WERI-Rb-1 (cell line): ENCODE measurements at regions not wholly inside any gene's neighbourhood (a gene's known extent, or its start where the extent isn't known, plus 50 kb on each side); places are given as distances from the start of the nearest gene placed in this dataset.

Experiments
- DNase-seq: peaks from one replicate; pipeline ENCODE4 v3.0.0-alpha.2; 2020
- H3K27ac ChIP-seq: fragments of 250-450 bp; sonication (Bioruptor Pico); 2 replicates; pipeline ENCODE4 v1.5.1; 2020; ENCODE audit warnings: mild to moderate bottlenecking, moderate library complexity
- H3K27me3 ChIP-seq: fragments of 250-450 bp; sonication (Bioruptor Pico); 2 replicates; pipeline ENCODE4 v1.5.1; 2021; ENCODE audit warnings: mild to moderate bottlenecking, low read depth, moderate library complexity; ENCODE audit not compliant: insufficient read depth, severe bottlenecking
- H3K36me3 ChIP-seq: fragments of 250-450 bp; sonication (Bioruptor Pico); 2 replicates; pipeline ENCODE4 v1.5.1; 2020; ENCODE audit warnings: mild to moderate bottlenecking, moderate library complexity
- H3K4me3 ChIP-seq: 2 replicates; pipeline ENCODE4 v1.5.1; 2011; ENCODE audit warnings: low read depth, mild to moderate bottlenecking, control low read depth, low read length
- H3K9me3 ChIP-seq: fragments of 250-450 bp; sonication (Bioruptor Pico); 2 replicates; pipeline ENCODE4 v1.5.1; 2021; ENCODE audit warnings: mild to moderate bottlenecking, moderate library complexity; ENCODE audit not compliant: severe bottlenecking
- CTCF ChIP-seq: IDR thresholded peaks from 2 replicates; pipeline ENCODE4 v1.5.1; 2011; ENCODE audit warnings: low read depth, mild to moderate bottlenecking, control low read depth, inconsistent platforms, low read length

DNA sequence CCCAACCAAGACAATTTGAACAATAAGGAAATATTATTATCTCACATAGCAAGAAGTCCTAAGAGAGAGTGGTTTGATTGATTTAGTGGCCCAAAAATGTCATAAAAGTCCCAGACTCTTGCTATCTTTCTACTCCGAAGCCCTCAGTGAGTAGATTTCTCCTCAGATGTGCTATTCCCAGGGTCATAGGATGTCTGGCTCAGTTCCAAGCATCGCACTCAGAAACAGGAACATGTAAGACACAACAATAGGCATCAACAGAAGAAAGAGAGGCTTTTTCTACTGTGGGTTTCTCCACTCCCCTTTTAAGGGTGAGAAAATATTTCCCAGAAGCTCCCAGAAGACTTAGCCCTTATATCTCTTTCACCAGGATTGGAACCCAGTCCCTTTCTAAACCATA is 188.1 kb upstream of the CDKN3 start:
- DNase-seq: no peak
- Histone ChIP-seq H3K4me3 (no peak overlapping the region), H3K27ac (no peak overlapping the region), H3K36me3 (no peaks in the 10 kb centered on the region), H3K27me3 (peaks cover 56% of the 10 kb centered on the region), H3K9me3 (no peaks in the 10 kb centered on the region)
- no peak for TF ChIP-seq CTCF

DNA sequence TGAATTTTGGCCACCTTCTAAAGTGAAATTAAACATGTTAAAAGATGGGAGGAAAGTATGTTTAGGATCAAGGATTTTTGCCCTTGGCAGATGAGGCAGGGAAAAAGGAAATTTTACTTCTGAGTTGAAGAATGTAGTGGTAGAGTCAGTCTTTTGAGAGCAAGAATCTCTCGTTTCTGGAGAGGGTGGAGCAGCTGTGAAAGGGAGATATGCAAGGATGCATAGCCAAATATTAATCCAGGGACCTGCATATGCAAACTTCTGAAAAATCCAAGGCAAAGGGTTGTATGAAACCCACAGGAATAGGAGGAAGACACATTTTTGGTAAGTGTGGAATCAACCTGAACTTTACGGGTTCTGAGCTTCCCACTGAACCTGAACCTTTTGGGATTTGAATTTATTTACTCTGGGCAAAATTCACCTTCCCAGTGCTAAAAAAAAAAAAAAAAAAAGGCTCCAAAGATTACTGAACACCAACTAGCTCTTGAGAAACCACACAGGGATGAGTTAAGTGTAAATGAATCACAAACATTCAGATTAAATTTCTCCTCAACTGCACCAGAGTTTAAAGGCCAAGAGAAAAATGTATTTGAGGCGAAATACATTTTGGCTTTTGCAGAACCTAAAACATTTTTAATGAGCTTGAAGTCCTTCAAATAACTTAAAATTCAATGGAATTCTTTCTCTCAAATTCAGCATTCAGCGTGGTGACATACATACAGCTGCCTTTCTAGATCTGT is 187.1 kb upstream of the CDKN3 start:
- Histone ChIP-seq H3K36me3 (no peaks in the 10 kb centered on the region), H3K27ac (no peak overlapping the region), H3K9me3 (no peaks in the 10 kb centered on the region), H3K4me3 (no peak overlapping the region), H3K27me3 (peaks cover 58% of the 10 kb centered on the region)
- no peak for DNase-seq
- TF ChIP-seq CTCF: no peak

DNA sequence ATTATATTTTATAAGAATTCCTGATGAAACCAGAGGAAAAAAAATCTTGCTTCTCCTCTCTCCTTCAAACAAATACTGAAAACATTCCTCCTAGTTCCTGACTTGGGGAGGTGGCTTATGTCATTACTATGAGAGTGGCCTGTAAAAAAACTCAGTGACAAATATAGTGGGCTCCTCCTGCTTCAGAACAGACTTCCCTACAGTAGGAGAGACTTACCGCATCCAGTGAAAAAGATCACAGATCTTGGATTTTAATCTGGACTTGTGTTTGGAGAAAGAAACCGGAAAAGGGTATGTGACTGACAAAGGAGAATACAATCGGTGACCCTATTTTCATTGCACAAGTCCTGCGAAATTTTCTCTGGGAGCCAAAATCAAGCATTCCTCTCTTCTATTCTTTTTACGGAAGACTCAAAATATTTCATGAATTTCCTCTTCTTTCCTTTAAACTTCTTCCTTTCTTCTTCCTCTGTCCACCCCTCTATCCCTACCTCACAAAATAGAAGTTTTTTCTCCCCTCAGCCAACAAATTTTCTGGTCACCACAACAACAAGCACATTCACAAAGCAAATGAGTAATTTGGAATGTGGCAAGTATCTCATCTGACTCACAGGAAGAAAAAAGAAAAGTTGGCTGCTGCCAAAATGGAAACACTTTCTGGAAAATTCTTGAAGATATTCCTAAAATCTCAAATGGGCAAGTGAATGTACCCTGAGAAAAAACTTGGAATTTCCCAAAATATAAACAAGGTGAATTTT is 185.1 kb upstream of the CDKN3 start:
- H3K4me3 ChIP-seq: no peak overlapping the region
- H3K9me3 ChIP-seq: no peaks in the 10 kb centered on the region
- no peaks in the 10 kb centered on the region for H3K36me3 ChIP-seq
- peaks cover 60% of the 10 kb centered on the region for H3K27me3 ChIP-seq
- no peak overlapping the region for H3K27ac ChIP-seq
- no peak for TF ChIP-seq CTCF
- no peak for DNase-seq

DNA sequence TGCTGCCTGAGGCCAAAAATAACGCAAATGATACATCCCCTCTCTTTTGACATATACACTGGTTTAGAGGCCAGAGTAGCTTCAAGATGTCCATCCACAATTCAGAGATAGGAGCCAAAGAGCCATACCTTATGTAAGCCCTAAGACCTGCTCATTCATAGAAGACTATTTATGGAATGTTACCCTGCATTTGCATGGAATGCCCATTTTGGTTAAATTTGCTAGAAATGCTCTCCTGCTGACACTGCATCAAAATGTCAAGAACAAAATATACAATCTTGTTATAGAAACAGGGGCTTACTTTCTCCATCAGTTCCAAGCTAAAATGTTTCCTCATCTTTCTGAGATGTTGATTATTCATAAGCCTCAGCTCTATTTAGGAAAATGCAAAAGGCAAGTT is 183.3 kb upstream of the CDKN3 start:
- Histone ChIP-seq H3K27ac (no peak overlapping the region), H3K27me3 (peaks cover 62% of the 10 kb centered on the region), H3K36me3 (no peaks in the 10 kb centered on the region), H3K4me3 (no peak overlapping the region), H3K9me3 (no peaks in the 10 kb centered on the region)
- no peak for TF ChIP-seq CTCF
- DNase-seq: no peak

- Histone ChIP-seq H3K27me3 (peaks cover 69% of the 10 kb centered on the region), H3K27ac (no peak overlapping the region), H3K9me3 (no peaks in the 10 kb centered on the region), H3K36me3 (no peaks in the 10 kb centered on the region), H3K4me3 (no peak overlapping the region)
- TF ChIP-seq CTCF: no peak
- no peak for DNase-seq
These were observed 180.0 kb upstream of the CDKN3 start for GRCh38 chr14:54216827-54217226.
